Activated CD8-positive, alpha-beta T cell treated with anti-CD3 and anti-CD28 coated beads for 36 hours (primary cell): ENCODE measurements at regions not wholly inside any gene's neighbourhood (a gene's known extent, or its start where the extent isn't known, plus 50 kb on each side); places are given as distances from the start of the nearest gene placed in this dataset.

Experiments used
- ATAC-seq: fragments of 200-7000 bp; cut with Tn5 transposase; one replicate; pipeline ENCODE4 v1.10.0; 2021; ENCODE audit warnings: mild to moderate bottlenecking, moderate library complexity
- CTCF ChIA-PET: fragments of 350-600 bp; sonication (Branson Sonifier 250); formaldehyde crosslinking; loops from one replicate; lab custom pipeline; 2021; ENCODE audit warnings: antibody characterized with exemption; lab: Charles Lee
- POLR2A ChIA-PET: fragments of 350-600 bp; sonication (Branson Sonifier 250); formaldehyde crosslinking; loops from one replicate; lab custom pipeline; 2021; ENCODE audit warnings: antibody characterized with exemption; lab: Charles Lee
- DNase-seq: peaks from one replicate; pipeline ENCODE4 v3.0.0-alpha.2; 2020
- H3K27ac Mint-ChIP-seq: one replicate; pipeline ENCODE4 v1.8.0; 2021; ENCODE audit warnings: mild to moderate bottlenecking, mixed read lengths
- H3K27me3 Mint-ChIP-seq: one replicate; pipeline ENCODE4 v1.8.0; 2021; ENCODE audit warnings: mixed read lengths
- H3K36me3 Mint-ChIP-seq: one replicate; pipeline ENCODE4 v1.8.0; 2021; ENCODE audit warnings: low read depth, mixed read lengths
- H3K4me1 Mint-ChIP-seq: one replicate; pipeline ENCODE4 v1.8.0; 2021; ENCODE audit warnings: low read depth, mixed read lengths
- H3K4me3 Mint-ChIP-seq: one replicate; pipeline ENCODE4 v1.8.0; 2021; ENCODE audit warnings: mild to moderate bottlenecking, moderate library complexity, mixed read lengths
- H3K9me3 Mint-ChIP-seq: one replicate; pipeline ENCODE4 v1.8.0; 2021; ENCODE audit warnings: mixed read lengths
- CTCF ChIP-seq: fragments of 200-600 bp; IDR thresholded peaks from one replicate; pipeline ENCODE4 v1.8.0; 2022; ENCODE audit warnings: antibody characterized with exemption, mild to moderate bottlenecking
- intact Hi-C: fragments of 100-400 bp; cut with micrococcal nuclease; formaldehyde crosslinking; loops from one replicate; pipeline ENCODE4 v1.10.0; 2022

- ChIA-PET CTCF (no interaction called here), POLR2A (no interaction called here)
- no peak for TF ChIP-seq CTCF
Measured at GRCh38 chr2:75954761-75955160, 244.0 kb upstream of the GCFC2 start.

GRCh38 chr2:75952173-75952572 is 241.5 kb upstream of the GCFC2 start:
- intact Hi-C loops = no loop called here
- DNase-seq = no peak
- no peaks in the 10 kb centered on the region for H3K36me3 Mint-ChIP-seq
- H3K9me3 Mint-ChIP-seq = peaks cover 2% of the 10 kb centered on the region
- H3K4me1 Mint-ChIP-seq = no peaks in the 10 kb centered on the region
- ChIA-PET CTCF (no interaction called here), POLR2A (no interaction called here)
- no peak overlapping the region for H3K4me3 Mint-ChIP-seq
- no peaks in the 10 kb centered on the region for H3K27me3 Mint-ChIP-seq
- no peak for ATAC-seq
- TF ChIP-seq CTCF = no peak
- no peak overlapping the region for H3K27ac Mint-ChIP-seq

More at GRCh38 chr2:75954761-75955160, 244.0 kb upstream of the GCFC2 start:
- Mint-ChIP-seq H3K27me3 (no peaks in the 10 kb centered on the region), H3K4me3 (no peak overlapping the region), H3K27ac (no peak overlapping the region), H3K9me3 (no peaks in the 10 kb centered on the region), H3K36me3 (no peaks in the 10 kb centered on the region), H3K4me1 (no peaks in the 10 kb centered on the region)
- ATAC-seq (no peak), DNase-seq (no peak)
- intact Hi-C loops = no loop called here

- Mint-ChIP-seq H3K36me3 (no peaks in the 10 kb centered on the region), H3K9me3 (peaks cover 2% of the 10 kb centered on the region), H3K4me3 (no peak overlapping the region), H3K27me3 (no peaks in the 10 kb centered on the region), H3K27ac (no peak overlapping the region), H3K4me1 (no peaks in the 10 kb centered on the region)
- ATAC-seq = no peak
- intact Hi-C loops = no loop called here
- CTCF ChIA-PET = no interaction called here
- POLR2A ChIA-PET = no interaction called here
- TF ChIP-seq CTCF = no peak
- DNase-seq = no peak
Measured at GRCh38 chr2:75949385-75950030, 238.8 kb upstream of the GCFC2 start.

- DNase-seq (no peak), ATAC-seq (no peak)
- Mint-ChIP-seq H3K4me3 (no peak overlapping the region), H3K9me3 (peaks cover 7% of the 10 kb centered on the region), H3K27ac (no peak overlapping the region), H3K36me3 (no peaks in the 10 kb centered on the region), H3K4me1 (no peaks in the 10 kb centered on the region), H3K27me3 (no peaks in the 10 kb centered on the region)
- POLR2A ChIA-PET = no interaction called here
- intact Hi-C loops = no loop called here
- no peak for TF ChIP-seq CTCF
- CTCF ChIA-PET = no interaction called here
Measured at GRCh38 chr2:75936311-75936710, 225.6 kb upstream of the GCFC2 start.

GRCh38 chr2:75932996-75933395 is 222.3 kb upstream of the GCFC2 start:
- ATAC-seq = no peak
- Mint-ChIP-seq H3K27ac (no peak overlapping the region), H3K4me3 (no peak overlapping the region), H3K4me1 (no peaks in the 10 kb centered on the region), H3K9me3 (peaks cover 3% of the 10 kb centered on the region), H3K27me3 (no peaks in the 10 kb centered on the region), H3K36me3 (no peaks in the 10 kb centered on the region)
- no peak for DNase-seq
- no peak for TF ChIP-seq CTCF
- intact Hi-C loops = no loop called here
- ChIA-PET CTCF (no interaction called here), POLR2A (no interaction called here)
